ENCODE measurements at regions not wholly inside any gene's neighbourhood (a gene's known extent, or its start where the extent isn't known, plus 50 kb on each side); places are given as distances from the start of the nearest gene placed in this dataset.

GRCh38 chrX:2577844-2578466 is 77.2 kb upstream of the DHRSX start (continued):
- no peak for TF ChIP-seq MYNN (tag by site-specific recombination; IDR thresholded peaks at IDR 0.05; ENCODE audit: borderline replicate concordance)
- no peak for TF ChIP-seq ZNF302 (tag by site-specific recombination; IDR thresholded peaks at IDR 0.05; ENCODE audit: low read depth)
- TF ChIP-seq ZNF692 (tag by site-specific recombination; IDR thresholded peaks at IDR 0.05) = 0 out of 2 replicates have a peak, but pooled peaks have one; percentile 35
- TF ChIP-seq MZF1 (tag by site-specific recombination; IDR thresholded peaks at IDR 0.05; ENCODE audit: borderline replicate concordance) = no peak
- TF ChIP-seq ZNF114 (tag by site-specific recombination; IDR thresholded peaks at IDR 0.05) = no peak
- TF ChIP-seq KLF8 (tag by site-specific recombination; IDR thresholded peaks at IDR 0.05) = peak; percentile 51
- 0 out of 2 replicates have a peak, but pooled peaks have one; percentile 45 for TF ChIP-seq ZNF513 (tag by site-specific recombination; IDR thresholded peaks at IDR 0.05)
- TF ChIP-seq ZNF530 (tag by site-specific recombination; IDR thresholded peaks at IDR 0.05; ENCODE audit: low read depth) = no peak

- Histone ChIP-seq H3K4me3 (ENCODE audit: low read depth, low read length) (no peak overlapping the region), H3K27ac (ENCODE audit: extremely low read depth, low read depth, low read length) (no peak overlapping the region), H3K9me3 (ENCODE audit: control insufficient read depth, insufficient read depth, low read depth, low read length) (no peaks in the 10 kb centered on the region), H3K36me3 (ENCODE audit: control insufficient read depth in 2 of 2, insufficient read depth in 1 of 2, low read length in 2 of 2) (no peaks in the 10 kb centered on the region), H3K4me1 (ENCODE audit: control insufficient read depth, insufficient read depth, low read length) (peaks cover 17% of the 10 kb centered on the region; the same call in 1 of the 2 replicates)
- CTCF ChIA-PET = no interaction called here
- TF ChIP-seq KLF9 (tag by site-specific recombination; IDR thresholded peaks at IDR 0.05; ENCODE audit: low read depth) = no peak
- TF ChIP-seq ZBTB7A (tag by site-specific recombination; IDR thresholded peaks at IDR 0.05; ENCODE audit: low read depth) = no peak
- TF ChIP-seq ZNF404 (tag by site-specific recombination; IDR thresholded peaks at IDR 0.05) = no peak
- TF ChIP-seq ZNF692 (tag by site-specific recombination; IDR thresholded peaks at IDR 0.05) = peak; percentile 91
- TF ChIP-seq ZFP69B (tag by site-specific recombination; IDR thresholded peaks at IDR 0.05) = peak; percentile 84
- TF ChIP-seq ZNF555 (tag by site-specific recombination; conservative IDR thresholded peaks at IDR 0.05) = no peak
- TF ChIP-seq REST (tag by site-specific recombination; IDR thresholded peaks at IDR 0.05) = no peak
- TF ChIP-seq ZBTB1 (tag by site-specific recombination; IDR thresholded peaks at IDR 0.05) = no peak
- no peak for TF ChIP-seq ZNF626 (tag by site-specific recombination; IDR thresholded peaks at IDR 0.05)
- TF ChIP-seq ZBTB10 (tag by site-specific recombination; IDR thresholded peaks at IDR 0.05) = no peak
- no peak for TF ChIP-seq ZBTB21 (tag by site-specific recombination; IDR thresholded peaks at IDR 0.05)
- TF ChIP-seq ZNF785 (tag by site-specific recombination; IDR thresholded peaks at IDR 0.05) = no peak
- TF ChIP-seq KLF1 (tag by site-specific recombination; IDR thresholded peaks at IDR 0.05) = no peak
- TF ChIP-seq ZNF654 (tag by site-specific recombination; IDR thresholded peaks at IDR 0.05; ENCODE audit: low read depth) = no peak
- POLR2A ChIA-PET = no interaction called here
Observed at GRCh38 chrX:2576793-2577192, 76.0 kb upstream of the DHRSX start.

Measured in HEK293 (cell line).